Muscle layer of colon (tissue), 2 donors: ENCODE measurements at regions not wholly inside any gene's neighbourhood (a gene's known extent, or its start where the extent isn't known, plus 50 kb on each side); places are given as distances from the start of the nearest gene placed in this dataset.
"Not testable (repeated sequence)": the region's sequence is repeated elsewhere in the genome, so short reads cannot be mapped to it uniquely, and the experiment has no call there.

Source experiments
- H3K27ac ChIP-seq: one replicate; pipeline ENCODE4 v1.7.0; 2013; ENCODE audit warnings: low read depth, mild to moderate bottlenecking, low read length, moderate library complexity
- H3K27me3 ChIP-seq, 2 donors: one replicate each; pipeline ENCODE4 v1.7.0; 2013; ENCODE audit warnings: low read length in 2 of 2, mild to moderate bottlenecking in 2 of 2; ENCODE audit not compliant: insufficient read depth in 2 of 2, control insufficient read depth in 1 of 2
- H3K36me3 ChIP-seq: one replicate; pipeline ENCODE4 v1.7.0; 2013; ENCODE audit warnings: mild to moderate bottlenecking, low read length; ENCODE audit not compliant: insufficient read depth
- H3K4me1 ChIP-seq: one replicate; pipeline ENCODE4 v1.7.0; 2013; ENCODE audit warnings: mild to moderate bottlenecking, low read length; ENCODE audit not compliant: insufficient read depth
- H3K4me3 ChIP-seq, 2 donors: one replicate each; pipeline ENCODE4 v1.7.0; 2013; ENCODE audit warnings: low read length in 2 of 2, low read depth in 1 of 2, mild to moderate bottlenecking in 1 of 2, moderate library complexity in 1 of 2
- H3K9ac ChIP-seq: one replicate; pipeline ENCODE4 v1.7.0; 2013; ENCODE audit warnings: low read length
- H3K9me3 ChIP-seq: one replicate; pipeline ENCODE4 v1.7.0; 2013; ENCODE audit warnings: mild to moderate bottlenecking, low read length
- donor health status: abdominal sarcoma.
- donor health status: Adenocarcinoma of cecum.

GRCh38 chr21:13893025-13893424 lies 283.4 kb downstream of the POTED start:
- not testable (repeated sequence) for H3K4me3 ChIP-seq, H3K4me1 ChIP-seq, H3K9ac ChIP-seq, H3K27me3 ChIP-seq, H3K36me3 ChIP-seq, H3K27ac ChIP-seq, H3K9me3 ChIP-seq

- not testable (repeated sequence) for H3K27ac ChIP-seq, H3K9me3 ChIP-seq, H3K4me3 ChIP-seq, H3K9ac ChIP-seq, H3K27me3 ChIP-seq, H3K4me1 ChIP-seq, H3K36me3 ChIP-seq
Measured at GRCh38 chr21:13892146-13892751, 282.7 kb downstream of the POTED start.

GRCh38 chr21:13889176-13889575 lies 279.6 kb downstream of the POTED start:
- H3K27me3 ChIP-seq, H3K9ac ChIP-seq, H3K27ac ChIP-seq, H3K4me1 ChIP-seq, H3K4me3 ChIP-seq, H3K36me3 ChIP-seq, H3K9me3 ChIP-seq: not testable (repeated sequence)

GRCh38 chr21:13883641-13884395 lies 274.2 kb downstream of the POTED start:
- H3K36me3 ChIP-seq, H3K27ac ChIP-seq, H3K4me1 ChIP-seq, H3K4me3 ChIP-seq, H3K27me3 ChIP-seq, H3K9ac ChIP-seq, H3K9me3 ChIP-seq: not testable (repeated sequence)

- H3K27me3 ChIP-seq, H3K4me1 ChIP-seq, H3K4me3 ChIP-seq: not testable (repeated sequence)
Measured at GRCh38 chr21:13877503-13877902, 267.9 kb downstream of the POTED start.

GRCh38 chr21:13876999-13877398 lies 267.4 kb downstream of the POTED start:
- H3K4me1 ChIP-seq, H3K36me3 ChIP-seq, H3K27me3 ChIP-seq, H3K4me3 ChIP-seq, H3K27ac ChIP-seq, H3K9me3 ChIP-seq, H3K9ac ChIP-seq: not testable (repeated sequence)

More at GRCh38 chr21:13877503-13877902, 267.9 kb downstream of the POTED start:
- not testable (repeated sequence) for H3K9me3 ChIP-seq, H3K36me3 ChIP-seq, H3K9ac ChIP-seq, H3K27ac ChIP-seq

GRCh38 chr21:13874001-13874400 lies 264.4 kb downstream of the POTED start:
- H3K27ac ChIP-seq, H3K27me3 ChIP-seq, H3K9ac ChIP-seq, H3K4me3 ChIP-seq, H3K36me3 ChIP-seq, H3K4me1 ChIP-seq, H3K9me3 ChIP-seq: not testable (repeated sequence)

- H3K9me3 ChIP-seq, result no peaks in the 10 kb centered on the region
- no peaks in the 10 kb centered on the region for H3K27me3 ChIP-seq
- no peaks in the 10 kb centered on the region for H3K4me1 ChIP-seq
- H3K9ac ChIP-seq, result no peak overlapping the region
- H3K4me3 ChIP-seq, result no peak overlapping the region
- H3K27ac ChIP-seq, result no peak overlapping the region
- no peaks in the 10 kb centered on the region for H3K36me3 ChIP-seq
Measured at GRCh38 chr21:13854638-13855037, 245.1 kb downstream of the POTED start.

GRCh38 chr21:13850808-13851207 lies 241.2 kb downstream of the POTED start:
- not testable (repeated sequence) for H3K9ac ChIP-seq, H3K9me3 ChIP-seq, H3K36me3 ChIP-seq, H3K27me3 ChIP-seq, H3K4me3 ChIP-seq, H3K27ac ChIP-seq, H3K4me1 ChIP-seq

- H3K36me3 ChIP-seq, H3K4me1 ChIP-seq, H3K4me3 ChIP-seq, H3K27me3 ChIP-seq, H3K9ac ChIP-seq, H3K27ac ChIP-seq, H3K9me3 ChIP-seq: not testable (repeated sequence)
Measured at GRCh38 chr21:13849489-13849888, 239.9 kb downstream of the POTED start.

- H3K9ac ChIP-seq, H3K36me3 ChIP-seq, H3K9me3 ChIP-seq, H3K27me3 ChIP-seq, H3K4me1 ChIP-seq, H3K4me3 ChIP-seq, H3K27ac ChIP-seq: not testable (repeated sequence)
Measured at GRCh38 chr21:13846718-13847117, 237.1 kb downstream of the POTED start.

GRCh38 chr21:13844574-13844973 lies 235.0 kb downstream of the POTED start:
- not testable (repeated sequence) for H3K27me3 ChIP-seq, H3K9me3 ChIP-seq, H3K4me3 ChIP-seq, H3K27ac ChIP-seq, H3K36me3 ChIP-seq, H3K9ac ChIP-seq, H3K4me1 ChIP-seq
